Osteoblast (primary cell): ENCODE measurements at regions not wholly inside any gene's neighbourhood (a gene's known extent, or its start where the extent isn't known, plus 50 kb on each side); places are given as distances from the start of the nearest gene placed in this dataset.
"Not testable (repeated sequence)": the region's sequence is repeated elsewhere in the genome, so short reads cannot be mapped to it uniquely, and the experiment has no call there.

Source experiments
- DNase-seq: peaks from one replicate; pipeline ENCODE4 v3.0.0; 2011; ENCODE audit warnings: low spot score, mixed read lengths; ENCODE audit not compliant: insufficient read length; ENCODE audit errors: missing footprints
- H2AFZ ChIP-seq: 2 replicates; pipeline ENCODE4 v1.6.0; 2011; ENCODE audit warnings: mild to moderate bottlenecking, low read length
- H3K27ac ChIP-seq: 2 replicates; pipeline ENCODE4 v1.5.1; 2011; ENCODE audit warnings: mild to moderate bottlenecking, low read depth, low read length, moderate library complexity
- H3K27me3 ChIP-seq: 2 replicates; pipeline ENCODE4 v1.6.0; 2012; ENCODE audit warnings: mild to moderate bottlenecking, control low read depth, inconsistent platforms, low read length, moderate library complexity; ENCODE audit not compliant: insufficient read depth
- H3K36me3 ChIP-seq: 2 replicates; pipeline ENCODE4 v1.5.1; 2011; ENCODE audit warnings: mild to moderate bottlenecking, low read length, control low read depth, moderate library complexity; ENCODE audit not compliant: insufficient read depth
- H3K4me1 ChIP-seq: 2 replicates; pipeline ENCODE4 v1.5.1; 2011; ENCODE audit warnings: mild to moderate bottlenecking, low read length, control low read depth, moderate library complexity; ENCODE audit not compliant: insufficient read depth
- H3K4me2 ChIP-seq: 2 replicates; pipeline ENCODE4 v1.6.0; 2011; ENCODE audit warnings: mild to moderate bottlenecking, low read length; ENCODE audit not compliant: insufficient read depth
- H3K4me3 ChIP-seq: fragments of 200-600 bp; sonication (generic); 3 replicates; pipeline ENCODE4 v1.5.1; 2012; ENCODE audit warnings: mild to moderate bottlenecking, low read length, inconsistent platforms; ENCODE audit not compliant: insufficient read depth
- H3K79me2 ChIP-seq: 2 replicates; pipeline ENCODE4 v1.6.0; 2012; ENCODE audit warnings: mild to moderate bottlenecking, low read length, control low read depth, inconsistent platforms; ENCODE audit not compliant: insufficient read depth
- H3K9me3 ChIP-seq: 2 replicates; pipeline ENCODE4 v1.5.1; 2011; ENCODE audit warnings: low read depth, low read length, control low read depth
- H4K20me1 ChIP-seq: 2 replicates; pipeline ENCODE4 v1.6.0; 2012; ENCODE audit warnings: mild to moderate bottlenecking, low read length, control low read depth; ENCODE audit not compliant: insufficient read depth
- CTCF ChIP-seq: IDR thresholded peaks from 2 replicates; pipeline ENCODE4 v1.5.1; 2011; ENCODE audit warnings: mild to moderate bottlenecking, low read depth, low read length, moderate library complexity; ENCODE audit errors: extremely low read depth

- H3K27ac ChIP-seq, result not testable (repeated sequence)
Measured at GRCh38 chr5:21336478-21336877, 1348.5 kb upstream of the CDH18 start.

GRCh38 chr5:21315376-21315775 is 1327.4 kb upstream of the CDH18 start:
- not testable (repeated sequence) for H3K27ac ChIP-seq, H2AFZ ChIP-seq, H3K27me3 ChIP-seq, H3K4me1 ChIP-seq, H3K79me2 ChIP-seq, H4K20me1 ChIP-seq, H3K4me2 ChIP-seq, H3K9me3 ChIP-seq, H3K36me3 ChIP-seq, DNase-seq, H3K4me3 ChIP-seq

More at GRCh38 chr5:21336478-21336877, 1348.5 kb upstream of the CDH18 start:
- H3K79me2 ChIP-seq, H3K4me3 ChIP-seq, H3K9me3 ChIP-seq, H3K4me1 ChIP-seq, H3K27me3 ChIP-seq, DNase-seq, H3K36me3 ChIP-seq, H2AFZ ChIP-seq, H3K4me2 ChIP-seq, H4K20me1 ChIP-seq: not testable (repeated sequence)

GRCh38 chr5:21301205-21301604 is 1313.2 kb upstream of the CDH18 start:
- not testable (repeated sequence) for H3K36me3 ChIP-seq, H3K4me1 ChIP-seq, H3K9me3 ChIP-seq, H3K27ac ChIP-seq, H4K20me1 ChIP-seq, DNase-seq, H2AFZ ChIP-seq, H3K4me3 ChIP-seq, H3K4me2 ChIP-seq, H3K27me3 ChIP-seq, H3K79me2 ChIP-seq

GRCh38 chr5:21274361-21274760 is 1286.4 kb upstream of the CDH18 start:
- H2AFZ ChIP-seq, H3K79me2 ChIP-seq, H3K27me3 ChIP-seq, H3K4me3 ChIP-seq, H3K36me3 ChIP-seq, H3K9me3 ChIP-seq, H3K27ac ChIP-seq, DNase-seq, H4K20me1 ChIP-seq, H3K4me1 ChIP-seq, H3K4me2 ChIP-seq: not testable (repeated sequence)

- no peak overlapping the region for H2AFZ ChIP-seq
- no peaks in the 10 kb centered on the region for H4K20me1 ChIP-seq
- no peaks in the 10 kb centered on the region for H3K9me3 ChIP-seq
- DNase-seq, result no peak
- H3K27ac ChIP-seq, result no peak overlapping the region
- H3K79me2 ChIP-seq, result no peaks in the 10 kb centered on the region
- no peak for TF ChIP-seq CTCF
- H3K27me3 ChIP-seq, result no peaks in the 10 kb centered on the region
- H3K36me3 ChIP-seq, result no peaks in the 10 kb centered on the region
- no peaks in the 10 kb centered on the region for H3K4me1 ChIP-seq
- no peak overlapping the region for H3K4me2 ChIP-seq
- H3K4me3 ChIP-seq, result no peak overlapping the region
Measured at GRCh38 chr5:21263361-21263760, 1275.4 kb upstream of the CDH18 start.

GRCh38 chr5:21254161-21254560 is 1266.2 kb upstream of the CDH18 start:
- no peaks in the 10 kb centered on the region for H3K79me2 ChIP-seq
- no peak overlapping the region for H3K27ac ChIP-seq
- H4K20me1 ChIP-seq, result no peaks in the 10 kb centered on the region
- H3K9me3 ChIP-seq, result no peaks in the 10 kb centered on the region
- DNase-seq, result no peak
- no peaks in the 10 kb centered on the region for H3K27me3 ChIP-seq
- H3K4me2 ChIP-seq, result no peak overlapping the region
- no peaks in the 10 kb centered on the region for H3K4me1 ChIP-seq
- no peaks in the 10 kb centered on the region for H3K36me3 ChIP-seq
- H3K4me3 ChIP-seq, result no peak overlapping the region
- no peak overlapping the region for H2AFZ ChIP-seq
- no peak for TF ChIP-seq CTCF
